Endothelial cell of umbilical vein (primary cell): ENCODE measurements at regions not wholly inside any gene's neighbourhood (a gene's known extent, or its start where the extent isn't known, plus 50 kb on each side); places are given as distances from the start of the nearest gene placed in this dataset.

Experiments
- EZH2 ChIP-seq: IDR thresholded peaks from 2 replicates; pipeline ENCODE4 v1.6.1; 2012; ENCODE audit warnings: borderline replicate concordance, low read depth, mild to moderate bottlenecking, moderate library complexity, low read length, inconsistent platforms; ENCODE audit not compliant: severe bottlenecking
- FOS ChIP-seq: IDR thresholded peaks from 2 replicates; pipeline ENCODE4 v1.6.1; 2011; ENCODE audit warnings: mild to moderate bottlenecking, low read length, moderate library complexity, borderline replicate concordance; ENCODE audit not compliant: insufficient read depth
- GATA2 ChIP-seq: IDR thresholded peaks from 2 replicates; pipeline ENCODE4 v1.7.0; 2011; ENCODE audit warnings: low read depth, mild to moderate bottlenecking, moderate library complexity, mixed read lengths, low read length; ENCODE audit not compliant: insufficient read length, insufficient read depth
- JUN ChIP-seq: IDR thresholded peaks from 2 replicates; pipeline ENCODE4 v1.6.1; 2011; ENCODE audit warnings: borderline replicate concordance, low read depth; ENCODE audit not compliant: insufficient read length, insufficient read depth
- MAX ChIP-seq: IDR thresholded peaks from 2 replicates; pipeline ENCODE4 v1.6.1; 2011; ENCODE audit not compliant: insufficient read depth, insufficient read length
- MYC ChIP-seq: IDR thresholded peaks from one replicate; pipeline ENCODE4 v1.6.1; 2011; ENCODE audit warnings: mild to moderate bottlenecking, low read depth, low read length
- POLR2A ChIP-seq: IDR thresholded peaks from 2 replicates; pipeline ENCODE4 v1.6.1; 2012; ENCODE audit warnings: low read depth, mild to moderate bottlenecking, control low read depth, low read length
- POLR2AphosphoS5 ChIP-seq: IDR thresholded peaks from 2 replicates; pipeline ENCODE4 v1.6.1; 2012; ENCODE audit warnings: low read depth, mild to moderate bottlenecking, control low read depth, low read length, moderate library complexity; ENCODE audit not compliant: insufficient read depth
- TF ChIP-seq, protein P1 (sequence below), 2 donors: IDR thresholded peaks; 1 replicate in 1 of 2; 2 replicates in 1 of 2; pipeline ENCODE4 v1.5.1; 2011; ENCODE audit warnings: low read length in 2 of 2, mild to moderate bottlenecking in 2 of 2, moderate library complexity in 2 of 2, control low read depth in 1 of 2, inconsistent platforms in 1 of 2, low read depth in 1 of 2; ENCODE audit not compliant: insufficient read depth in 1 of 2; ENCODE audit errors: extremely low read depth in 1 of 2

DNA sequence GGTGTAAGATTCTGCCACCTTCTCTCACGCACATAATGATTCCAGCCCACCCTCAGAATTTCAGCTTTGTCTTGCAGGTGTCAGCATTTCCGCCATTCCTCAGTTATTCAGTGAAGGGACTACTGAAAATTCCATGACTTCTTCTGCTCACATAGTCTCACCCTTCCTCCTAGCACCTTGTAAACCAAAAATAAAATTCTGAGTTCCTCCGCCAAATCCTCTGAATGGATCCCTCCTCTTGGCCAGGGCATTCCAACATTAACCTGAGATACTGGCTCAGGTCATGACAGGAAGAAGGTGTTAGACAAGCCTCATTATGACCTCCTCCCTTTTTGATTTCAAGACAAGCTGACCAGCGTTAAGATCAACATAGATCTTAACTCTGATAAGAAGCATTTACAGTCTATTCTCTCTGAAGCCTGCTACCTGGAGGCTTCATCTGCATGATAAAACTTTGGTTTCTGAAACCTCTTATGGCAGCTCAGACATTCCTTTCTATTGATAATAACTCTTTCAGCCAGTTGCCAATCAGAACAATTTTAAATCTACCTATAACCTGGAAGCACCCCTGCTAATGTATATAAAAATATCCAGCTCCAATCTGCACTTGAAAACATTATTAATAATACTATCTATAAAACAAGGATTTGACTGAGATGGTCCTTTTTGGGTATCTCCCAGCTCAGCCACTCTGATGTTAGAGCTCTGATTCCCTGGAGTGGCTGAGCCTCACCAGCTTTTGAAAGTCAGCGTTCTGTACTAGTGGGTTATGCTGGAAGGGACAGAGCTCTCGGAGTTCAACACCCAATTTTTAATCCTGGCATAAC, 136.4 kb upstream of the APCDD1 start:
- TF ChIP-seq POLR2A = no peak
- TF ChIP-seq EZH2 = no peak
- TF ChIP-seq, protein P1, sequence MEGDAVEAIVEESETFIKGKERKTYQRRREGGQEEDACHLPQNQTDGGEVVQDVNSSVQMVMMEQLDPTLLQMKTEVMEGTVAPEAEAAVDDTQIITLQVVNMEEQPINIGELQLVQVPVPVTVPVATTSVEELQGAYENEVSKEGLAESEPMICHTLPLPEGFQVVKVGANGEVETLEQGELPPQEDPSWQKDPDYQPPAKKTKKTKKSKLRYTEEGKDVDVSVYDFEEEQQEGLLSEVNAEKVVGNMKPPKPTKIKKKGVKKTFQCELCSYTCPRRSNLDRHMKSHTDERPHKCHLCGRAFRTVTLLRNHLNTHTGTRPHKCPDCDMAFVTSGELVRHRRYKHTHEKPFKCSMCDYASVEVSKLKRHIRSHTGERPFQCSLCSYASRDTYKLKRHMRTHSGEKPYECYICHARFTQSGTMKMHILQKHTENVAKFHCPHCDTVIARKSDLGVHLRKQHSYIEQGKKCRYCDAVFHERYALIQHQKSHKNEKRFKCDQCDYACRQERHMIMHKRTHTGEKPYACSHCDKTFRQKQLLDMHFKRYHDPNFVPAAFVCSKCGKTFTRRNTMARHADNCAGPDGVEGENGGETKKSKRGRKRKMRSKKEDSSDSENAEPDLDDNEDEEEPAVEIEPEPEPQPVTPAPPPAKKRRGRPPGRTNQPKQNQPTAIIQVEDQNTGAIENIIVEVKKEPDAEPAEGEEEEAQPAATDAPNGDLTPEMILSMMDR (IDR thresholded peaks at IDR 0.05; ENCODE audit: extremely low read depth in 1 of 2, insufficient read depth in 1 of 2, low read depth in 1 of 2, low read length in 2 of 2) = no peak
- TF ChIP-seq POLR2AphosphoS5 = no peak
- no peak for TF ChIP-seq MAX
- no peak for TF ChIP-seq JUN
- TF ChIP-seq MYC = no peak
- TF ChIP-seq GATA2 = no peak
- no peak for TF ChIP-seq FOS
